ENCODE measurements at regions not wholly inside any gene's neighbourhood (a gene's known extent, or its start where the extent isn't known, plus 50 kb on each side); places are given as distances from the start of the nearest gene placed in this dataset.

GRCh38 chr6:153412519-153412918 is 281.4 kb upstream of the RGS17 start:
- TF ChIP-seq, protein P1, sequence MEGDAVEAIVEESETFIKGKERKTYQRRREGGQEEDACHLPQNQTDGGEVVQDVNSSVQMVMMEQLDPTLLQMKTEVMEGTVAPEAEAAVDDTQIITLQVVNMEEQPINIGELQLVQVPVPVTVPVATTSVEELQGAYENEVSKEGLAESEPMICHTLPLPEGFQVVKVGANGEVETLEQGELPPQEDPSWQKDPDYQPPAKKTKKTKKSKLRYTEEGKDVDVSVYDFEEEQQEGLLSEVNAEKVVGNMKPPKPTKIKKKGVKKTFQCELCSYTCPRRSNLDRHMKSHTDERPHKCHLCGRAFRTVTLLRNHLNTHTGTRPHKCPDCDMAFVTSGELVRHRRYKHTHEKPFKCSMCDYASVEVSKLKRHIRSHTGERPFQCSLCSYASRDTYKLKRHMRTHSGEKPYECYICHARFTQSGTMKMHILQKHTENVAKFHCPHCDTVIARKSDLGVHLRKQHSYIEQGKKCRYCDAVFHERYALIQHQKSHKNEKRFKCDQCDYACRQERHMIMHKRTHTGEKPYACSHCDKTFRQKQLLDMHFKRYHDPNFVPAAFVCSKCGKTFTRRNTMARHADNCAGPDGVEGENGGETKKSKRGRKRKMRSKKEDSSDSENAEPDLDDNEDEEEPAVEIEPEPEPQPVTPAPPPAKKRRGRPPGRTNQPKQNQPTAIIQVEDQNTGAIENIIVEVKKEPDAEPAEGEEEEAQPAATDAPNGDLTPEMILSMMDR (conservative IDR thresholded peaks at IDR 0.05; ENCODE audit: low read depth, low read length), result no peak
- no peak for TF ChIP-seq CHD1 (IDR thresholded peaks at IDR 0.05; ENCODE audit: low read depth, low read length)
- TF ChIP-seq USF2 (IDR thresholded peaks at IDR 0.05; ENCODE audit: low read depth, low read length), result no peak
- TF ChIP-seq NFE2L2 (IDR thresholded peaks at IDR 0.05; ENCODE audit: low read depth, low read length), result no peak
